Testis (tissue), 2 donors: ENCODE measurements at regions not wholly inside any gene's neighbourhood (a gene's known extent, or its start where the extent isn't known, plus 50 kb on each side); places are given as distances from the start of the nearest gene placed in this dataset.

ENCODE experiments used
- DNase-seq: peaks from one replicate; pipeline ENCODE4 v3.0.0-alpha.2; 2019
- H3K27ac ChIP-seq, 2 donors: fragments of 200-600 bp; sonication (generic); one replicate each; pipeline ENCODE4 v1.5.1; 2019
- H3K27me3 ChIP-seq: fragments of 200-600 bp; sonication (generic); one replicate; pipeline ENCODE4 v1.5.1; 2019
- H3K36me3 ChIP-seq: fragments of 200-600 bp; sonication (generic); one replicate; pipeline ENCODE4 v1.5.1; 2017; ENCODE audit warnings: low read depth; ENCODE audit errors: missing control alignments
- H3K4me1 ChIP-seq: fragments of 200-600 bp; sonication (generic); one replicate; pipeline ENCODE4 v1.5.1; 2019
- H3K4me3 ChIP-seq, 2 donors: fragments of 200-600 bp; sonication (generic); one replicate each; pipeline ENCODE4 v1.5.1; 2017 to 2019
- H3K9me3 ChIP-seq: fragments of 200-600 bp; sonication (generic); one replicate; pipeline ENCODE4 v1.5.1; 2017
- CTCF ChIP-seq, 3 experiments: fragments of 450-650 bp in 2 of 3; fragments of 200-600 bp in 1 of 3; sonication (generic) in 1 of 3; IDR thresholded peaks; one replicate each; pipeline ENCODE4 v1.5.1; 2016 to 2019; ENCODE audit warnings: antibody characterized with exemption in 3 of 3, mild to moderate bottlenecking in 2 of 3, moderate library complexity in 1 of 3
- POLR2A ChIP-seq: fragments of 450-650 bp; IDR thresholded peaks from one replicate; pipeline ENCODE4 v1.6.1; 2017; ENCODE audit warnings: antibody characterized with exemption, mild to moderate bottlenecking, moderate library complexity
- WGBS, 2 donors: methylation state at CpG; one replicate each; pipeline ENCODE4 v1.1.5; 2018; 5-methylcytosine and 5-hydroxymethylcytosine counted together
- intact Hi-C: fragments of 100-400 bp; cut with DNase I; formaldehyde crosslinking; loops from one replicate; pipeline ENCODE4 v1.15.1; 2023; ENCODE audit warnings: low total_unique reads

- intact Hi-C loops = no loop called here
Measured at GRCh38 chr6:50330347-50330746, 280.6 kb upstream of the DEFB112 start.

GRCh38 chr6:50330963-50331362 lies 281.2 kb upstream of the DEFB112 start:
- Histone ChIP-seq H3K9me3 (no peaks in the 10 kb centered on the region), H3K4me3 (no peak overlapping the region), H3K4me1 (no peaks in the 10 kb centered on the region), H3K27me3 (no peaks in the 10 kb centered on the region), H3K27ac (no peak overlapping the region), H3K36me3 (no peaks in the 10 kb centered on the region)
- intact Hi-C loops = no loop called here
- TF ChIP-seq POLR2A (no peak), CTCF (IDR thresholded peaks at IDR 0.05) (no peak)
- no peak for DNase-seq
- WGBS, 2 donors = 69 to 82% methylated on average over 3 of the region's 3 CpGs

More at GRCh38 chr6:50330347-50330746, 280.6 kb upstream of the DEFB112 start:
- 83 to 85% methylated on average over 2 of the region's 2 CpGs for WGBS, 2 donors
- H3K27me3 ChIP-seq = no peaks in the 10 kb centered on the region
- TF ChIP-seq CTCF (IDR thresholded peaks at IDR 0.05) = no peak
- TF ChIP-seq POLR2A = no peak
- no peaks in the 10 kb centered on the region for H3K4me1 ChIP-seq
- H3K9me3 ChIP-seq = no peaks in the 10 kb centered on the region
- H3K36me3 ChIP-seq = no peaks in the 10 kb centered on the region
- H3K27ac ChIP-seq = no peak overlapping the region
- no peak for DNase-seq
- H3K4me3 ChIP-seq = no peak overlapping the region

- Histone ChIP-seq H3K4me1 (no peaks in the 10 kb centered on the region), H3K4me3 (no peak overlapping the region), H3K27me3 (no peaks in the 10 kb centered on the region), H3K36me3 (no peaks in the 10 kb centered on the region), H3K27ac (no peak overlapping the region), H3K9me3 (no peaks in the 10 kb centered on the region)
- intact Hi-C loops = no loop called here
- WGBS, 2 donors = 87 to 94% methylated on average over 4 of the region's 4 CpGs
- TF ChIP-seq POLR2A (no peak), CTCF (IDR thresholded peaks at IDR 0.05) (no peak)
- DNase-seq = no peak
Measured at GRCh38 chr6:50333696-50334095, 284.0 kb upstream of the DEFB112 start.

GRCh38 chr6:50337532-50338122 lies 287.9 kb upstream of the DEFB112 start:
- TF ChIP-seq POLR2A (no peak), CTCF (IDR thresholded peaks at IDR 0.05) (no peak)
- Histone ChIP-seq H3K27ac (no peak overlapping the region), H3K36me3 (no peaks in the 10 kb centered on the region), H3K27me3 (no peaks in the 10 kb centered on the region), H3K4me3 (no peak overlapping the region), H3K4me1 (no peaks in the 10 kb centered on the region), H3K9me3 (no peaks in the 10 kb centered on the region)
- no peak for DNase-seq
- intact Hi-C loops = no loop called here
- 70 to 96% methylated on average over 3 of the region's 3 CpGs for WGBS, 2 donors

- H3K4me3 ChIP-seq = no peak overlapping the region
- no peaks in the 10 kb centered on the region for H3K4me1 ChIP-seq
- DNase-seq = no peak
- H3K27ac ChIP-seq = no peak overlapping the region
- no peaks in the 10 kb centered on the region for H3K36me3 ChIP-seq
- TF ChIP-seq CTCF (IDR thresholded peaks at IDR 0.05) (no peak), POLR2A (no peak)
- 60 to 88% methylated on average over 1 of the region's 1 CpG for WGBS, 2 donors
- H3K9me3 ChIP-seq = no peaks in the 10 kb centered on the region
- H3K27me3 ChIP-seq = no peaks in the 10 kb centered on the region
- intact Hi-C loops = no loop called here
Measured at GRCh38 chr6:50353603-50354002, 303.9 kb upstream of the DEFB112 start.
